ENCODE measurements at regions not wholly inside any gene's neighbourhood (a gene's known extent, or its start where the extent isn't known, plus 50 kb on each side); places are given as distances from the start of the nearest gene placed in this dataset.

DNA sequence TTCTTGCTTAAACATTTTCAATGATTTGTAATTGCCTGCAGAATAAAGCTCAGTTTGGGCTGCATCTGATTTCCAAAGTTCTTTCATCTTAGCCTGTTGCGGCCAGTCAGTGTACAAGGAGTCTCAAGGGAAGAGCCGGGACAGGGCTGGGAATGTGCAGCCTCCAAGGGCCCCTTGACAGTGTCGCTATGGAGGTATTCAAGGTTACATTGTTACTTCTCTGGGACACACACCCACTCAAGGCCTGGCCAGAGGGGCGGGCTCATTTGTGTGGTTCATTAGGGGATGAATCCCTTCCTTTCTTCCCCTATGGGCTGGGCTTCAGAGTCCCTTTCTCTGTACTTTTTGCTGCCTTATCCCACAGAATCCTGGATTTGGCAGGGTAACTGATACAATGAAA is 107.6 kb upstream of the CSF3R start:
- TF ChIP-seq POLR2A (IDR thresholded peaks at IDR 0.05; ENCODE audit: low read depth, low read length): no peak
- TF ChIP-seq POLR2AphosphoS5 (IDR thresholded peaks at IDR 0.05; ENCODE audit: low read depth, low read length): no peak
